ENCODE measurements at regions not wholly inside any gene's neighbourhood (a gene's known extent, or its start where the extent isn't known, plus 50 kb on each side); places are given as distances from the start of the nearest gene placed in this dataset.
"Not testable (repeated sequence)": the region's sequence is repeated elsewhere in the genome, so short reads cannot be mapped to it uniquely, and the experiment has no call there.

DNA sequence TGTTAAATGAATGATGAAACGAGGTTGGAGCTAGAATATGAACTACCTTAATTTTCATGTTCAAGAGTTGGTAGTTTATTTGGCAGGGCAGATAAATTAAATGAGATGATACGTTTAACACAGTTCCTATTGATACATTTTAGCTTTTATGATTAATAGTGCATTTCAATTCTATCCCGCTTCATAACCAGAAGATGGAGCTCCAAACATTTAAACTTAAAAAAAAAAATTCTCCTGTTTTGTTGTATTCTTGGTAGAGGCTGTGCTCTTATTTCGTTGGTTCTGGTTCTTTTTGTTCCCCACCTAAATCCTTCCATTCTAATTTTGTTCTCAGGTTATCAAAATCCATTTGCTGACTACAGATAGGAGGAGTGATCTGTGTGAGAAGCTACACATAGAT lies 71.8 kb upstream of the PTPN13 start (continued):
- TF ChIP-seq, protein P1, sequence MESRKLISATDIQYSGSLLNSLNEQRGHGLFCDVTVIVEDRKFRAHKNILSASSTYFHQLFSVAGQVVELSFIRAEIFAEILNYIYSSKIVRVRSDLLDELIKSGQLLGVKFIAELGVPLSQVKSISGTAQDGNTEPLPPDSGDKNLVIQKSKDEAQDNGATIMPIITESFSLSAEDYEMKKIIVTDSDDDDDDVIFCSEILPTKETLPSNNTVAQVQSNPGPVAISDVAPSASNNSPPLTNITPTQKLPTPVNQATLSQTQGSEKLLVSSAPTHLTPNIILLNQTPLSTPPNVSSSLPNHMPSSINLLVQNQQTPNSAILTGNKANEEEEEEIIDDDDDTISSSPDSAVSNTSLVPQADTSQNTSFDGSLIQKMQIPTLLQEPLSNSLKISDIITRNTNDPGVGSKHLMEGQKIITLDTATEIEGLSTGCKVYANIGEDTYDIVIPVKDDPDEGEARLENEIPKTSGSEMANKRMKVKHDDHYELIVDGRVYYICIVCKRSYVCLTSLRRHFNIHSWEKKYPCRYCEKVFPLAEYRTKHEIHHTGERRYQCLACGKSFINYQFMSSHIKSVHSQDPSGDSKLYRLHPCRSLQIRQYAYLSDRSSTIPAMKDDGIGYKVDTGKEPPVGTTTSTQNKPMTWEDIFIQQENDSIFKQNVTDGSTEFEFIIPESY (IDR thresholded peaks at IDR 0.05; ENCODE audit: borderline replicate concordance, low read depth) = no peak
- no peak for TF ChIP-seq YY1 (IDR thresholded peaks at IDR 0.05; ENCODE audit: low read depth)
- TF ChIP-seq FOSL2 (IDR thresholded peaks at IDR 0.05; ENCODE audit: borderline replicate concordance, low read depth) = no peak
- TF ChIP-seq NRF1 (IDR thresholded peaks at IDR 0.05; ENCODE audit: low read depth, low read length) = no peak
- no peak for TF ChIP-seq CHD2 (IDR thresholded peaks at IDR 0.05; ENCODE audit: low read length, partially characterized antibody)
- TF ChIP-seq RAD21 (IDR thresholded peaks at IDR 0.05; ENCODE audit: low read length) = peak; percentile 55
- no peak for TF ChIP-seq POLR2AphosphoS5 (IDR thresholded peaks at IDR 0.05; ENCODE audit: low read depth, low read length)
- no peak for TF ChIP-seq TCF12 (IDR thresholded peaks at IDR 0.05)

DNA sequence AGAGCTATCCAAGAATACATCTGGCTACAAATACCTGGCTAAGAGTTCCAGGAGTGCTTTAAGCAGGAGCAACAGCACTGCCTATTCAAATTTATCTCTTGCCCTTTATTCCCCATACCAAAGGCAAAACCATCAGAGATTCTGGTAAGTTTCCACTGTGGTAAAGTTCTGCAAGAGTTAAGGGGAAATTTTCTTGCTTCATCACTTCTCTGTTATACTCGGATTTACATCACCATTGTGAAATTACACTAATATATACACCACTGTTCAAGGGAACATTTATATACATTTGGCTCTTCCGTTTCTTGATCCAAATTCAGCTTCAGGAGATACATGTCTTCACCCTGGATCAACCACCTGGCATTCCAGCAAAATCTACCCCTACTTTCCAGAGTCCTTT lies 70.8 kb upstream of the PTPN13 start:
- ChIA-PET CTCF (interaction anchor here (1.0 to 8.8 kb wide), 4 partner anchors 13 to 390 kb away, joined by 3 to 72 read pairs (median 6); no protein-coding TSS in a partner anchor), POLR2A (no interaction called here)
- Histone ChIP-seq H3K4me1 (ENCODE audit: control insufficient read depth in 1 of 2, insufficient read depth in 2 of 2, low read depth in 1 of 2, low read length in 1 of 2) (no peaks in the 10 kb centered on the region), H3K4me2 (no peak overlapping the region), H4K20me1 (ENCODE audit: insufficient read depth) (no peaks in the 10 kb centered on the region), H3K79me2 (ENCODE audit: insufficient read depth) (no peaks in the 10 kb centered on the region), H2AFZ (ENCODE audit: low read depth) (no peak overlapping the region), H3K9me3 (peaks cover 12% of the 10 kb centered on the region; the same call in 1 of the 2 replicates), H3K9me2 (no peaks in the 10 kb centered on the region), H3K36me3 (replicated peaks in 1 of 2; ENCODE audit: control insufficient read depth in 1 of 2, insufficient read depth in 2 of 2, low read length in 1 of 2) (no peaks in the 10 kb centered on the region), H3K9ac (no peak overlapping the region), H3K27ac (ENCODE audit: low read depth in 2 of 2, low read length in 1 of 2) (no peak overlapping the region), H3K4me3 (ENCODE audit: low read depth in 2 of 2, low read length in 1 of 2) (no peak overlapping the region), H3F3A (replicated peaks; ENCODE audit: insufficient read depth) (no peaks in the 10 kb centered on the region), H3K27me3 (ENCODE audit: insufficient read depth) (no peaks in the 10 kb centered on the region)
- TF ChIP-seq EP300 (IDR thresholded peaks at IDR 0.05; ENCODE audit: borderline replicate concordance in 1 of 2, low read depth in 1 of 2, low read length in 1 of 2) (no peak), ELF1 (IDR thresholded peaks at IDR 0.05) (no peak), SMC3 (IDR thresholded peaks at IDR 0.05; ENCODE audit: low read depth, low read length) (no peak), GATA2 (CRISPR knock-in tag; IDR thresholded peaks at IDR 0.05) (no peak), MXI1 (IDR thresholded peaks at IDR 0.05; ENCODE audit: low read depth, low read length) (no peak)
- 41% methylated on average over 2 of the region's 2 CpGs for WGBS (ENCODE audit: low lambda C conversion rate)
- DNase-seq = no peak

DNA sequence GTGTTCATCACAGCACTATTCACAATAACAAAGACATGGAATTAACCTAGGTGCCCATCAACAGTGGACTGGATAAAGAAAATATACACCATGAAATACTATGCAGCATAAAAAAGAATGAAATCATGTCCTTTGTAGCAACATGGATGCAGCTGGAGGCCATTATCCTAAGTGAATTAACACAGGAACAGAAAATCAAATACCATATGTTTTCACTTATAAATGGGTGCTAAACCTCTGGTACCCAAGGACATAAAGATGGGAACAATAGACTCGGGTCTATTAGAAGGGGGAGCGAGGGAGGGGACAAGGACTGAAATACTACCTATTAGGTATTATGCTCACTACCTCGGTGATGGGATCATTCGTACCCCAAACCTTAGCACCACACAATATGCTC lies 66.4 kb upstream of the PTPN13 start:
- H3K4me2 ChIP-seq; H3K27me3 ChIP-seq (ENCODE audit: insufficient read depth); POLR2A ChIA-PET; H3K9me2 ChIP-seq; H4K20me1 ChIP-seq (ENCODE audit: insufficient read depth); H3K4me3 ChIP-seq (ENCODE audit: low read depth in 2 of 2, low read length in 1 of 2); H3K79me2 ChIP-seq (ENCODE audit: insufficient read depth); H2AFZ ChIP-seq (ENCODE audit: low read depth); H3K9me3 ChIP-seq; H3F3A ChIP-seq (replicated peaks; ENCODE audit: insufficient read depth); H3K9ac ChIP-seq; H3K4me1 ChIP-seq (ENCODE audit: control insufficient read depth in 1 of 2, insufficient read depth in 2 of 2, low read depth in 1 of 2, low read length in 1 of 2); H3K36me3 ChIP-seq (replicated peaks in 1 of 2; ENCODE audit: control insufficient read depth in 1 of 2, insufficient read depth in 2 of 2, low read length in 1 of 2): not testable (repeated sequence)
- DNase-seq = peak; percentile 48
- CTCF ChIA-PET = interaction anchor here (8.8 kb wide), 1 partner anchor 30 kb away, joined by 72 read pairs; no protein-coding TSS in a partner anchor
- 60% methylated on average over 4 of the region's 4 CpGs for WGBS (ENCODE audit: low lambda C conversion rate)
- peak overlapping the region in 1 of 2 experiments; percentile 19; a peak in 1 of 4 replicates for H3K27ac ChIP-seq (ENCODE audit: low read depth in 2 of 2, low read length in 1 of 2)

All from SK-N-SH (cell line).